Right lobe of liver (tissue), 6 donors: ENCODE measurements at regions not wholly inside any gene's neighbourhood (a gene's known extent, or its start where the extent isn't known, plus 50 kb on each side); places are given as distances from the start of the nearest gene placed in this dataset.

Experiments used
- ATAC-seq, 4 donors: fragments of 200-7000 bp; cut with Tn5 transposase; one replicate each; pipeline ENCODE4 v1.9.1; 2020; ENCODE audit warnings: mild to moderate bottlenecking in 4 of 4, moderate library complexity in 4 of 4
- DNase-seq, 3 donors: peaks; one replicate each; pipeline ENCODE4 v3.0.0-alpha.2; 2020
- H3K27ac ChIP-seq, 3 donors: fragments of 200-600 bp; one replicate each; pipeline ENCODE4 v1.8.0; 2022
- H3K27me3 ChIP-seq, 2 donors: fragments of 200-600 bp; one replicate each; pipeline ENCODE4 v1.8.0; 2022
- H3K36me3 ChIP-seq, 4 donors: fragments of 200-600 bp; sonication (generic) in 1 of 4; one replicate each; pipeline versions ENCODE4 v1.5.1 to v1.8.0; 2017 to 2022; ENCODE audit warnings: control low read depth in 1 of 4
- H3K4me1 ChIP-seq, 4 donors: fragments of 200-600 bp; sonication (generic) in 1 of 4; one replicate each; pipeline versions ENCODE4 v1.5.1 to v1.8.0; 2017 to 2022; ENCODE audit warnings: control low read depth in 1 of 4
- H3K4me3 ChIP-seq, 3 donors: fragments of 200-600 bp; one replicate each; pipeline ENCODE4 v1.8.0; 2022
- H3K9me3 ChIP-seq, 4 donors: fragments of 200-600 bp; sonication (generic) in 1 of 4; one replicate each; pipeline versions ENCODE4 v1.5.1 to v1.8.0; 2017 to 2022; ENCODE audit warnings: control low read depth in 1 of 4
- CTCF ChIP-seq, 4 donors: fragments of 200-600 bp in 3 of 4; fragments of 450-650 bp in 1 of 4; IDR thresholded peaks; one replicate each; pipeline versions ENCODE4 v1.5.1 to v1.8.0; 2016 to 2022; ENCODE audit warnings: antibody characterized with exemption in 4 of 4, mild to moderate bottlenecking in 2 of 4
- POLR2A ChIP-seq: fragments of 450-650 bp; IDR thresholded peaks from one replicate; pipeline ENCODE4 v1.6.1; 2017; ENCODE audit warnings: antibody characterized with exemption, mild to moderate bottlenecking
- WGBS: methylation state at CpG from one replicate; pipeline ENCODE4 v1.1.6; 2018; ENCODE audit warnings: low coverage, low lambda C conversion rate; ENCODE audit not compliant: insufficient coverage; ENCODE audit errors: missing lambda C conversion rate; 5-methylcytosine and 5-hydroxymethylcytosine counted together
- intact Hi-C, 2 donors: fragments of 100-400 bp; cut with DNase I; formaldehyde crosslinking; loops; one replicate each; pipeline versions ENCODE4 v1.11.2 to v1.14.1; 2022
- donor health status: DM: no; HTN: yes; CAD: no.
- donor health status: DM: no; HTN: no; CAD: no.
- donor health status: DM: no; HTN: no; CAD: no.
- donor health status: DM: no; HTN: yes; CAD: no.
- donor health status: DM: no; HTN: yes; CAD: no.

- Histone ChIP-seq H3K4me3 (no peak overlapping the region), H3K9me3 (no peaks in the 10 kb centered on the region), H3K36me3 (no peaks in the 10 kb centered on the region), H3K27me3 (no peaks in the 10 kb centered on the region), H3K4me1 (peaks cover 0 to 8% (median 0%) of the 10 kb centered on the region in 4 donors), H3K27ac (no peak overlapping the region)
- no peak for ATAC-seq
- intact Hi-C loops: loop anchor here in 1 of 2 donors (10.0 kb wide), 1 partner anchor 596 kb away; no protein-coding TSS in a partner anchor
- DNase-seq: no peak
- 38% methylated on average over 3 of the region's 3 CpGs for WGBS
- TF ChIP-seq POLR2A (no peak), CTCF (IDR thresholded peaks at IDR 0.05) (no peak)
Observed at GRCh38 chr7:125661006-125661405, 731.4 kb upstream of the POT1 start.

GRCh38 chr7:125654076-125654475 lies 724.5 kb upstream of the POT1 start:
- DNase-seq: no peak
- Histone ChIP-seq H3K9me3 (no peaks in the 10 kb centered on the region), H3K36me3 (no peaks in the 10 kb centered on the region), H3K4me3 (no peak overlapping the region), H3K27me3 (no peaks in the 10 kb centered on the region), H3K27ac (no peak overlapping the region), H3K4me1 (no peaks in the 10 kb centered on the region)
- intact Hi-C loops: no loop called here
- TF ChIP-seq POLR2A: no peak
- TF ChIP-seq CTCF (IDR thresholded peaks at IDR 0.05): no peak
- 29% methylated on average over 1 of the region's 1 CpG for WGBS
- ATAC-seq: no peak

- DNase-seq: no peak
- TF ChIP-seq CTCF (IDR thresholded peaks at IDR 0.05): no peak
- TF ChIP-seq POLR2A: no peak
- 37% methylated on average over 8 of the region's 8 CpGs for WGBS
- Histone ChIP-seq H3K27me3 (peaks cover 0 to 3% of the 10 kb centered on the region in 2 donors), H3K36me3 (no peaks in the 10 kb centered on the region), H3K4me3 (no peak overlapping the region), H3K9me3 (no peaks in the 10 kb centered on the region), H3K27ac (no peak overlapping the region), H3K4me1 (peaks cover 0 to 4% (median 0%) of the 10 kb centered on the region in 4 donors)
- no peak for ATAC-seq
- intact Hi-C loops: no loop called here
Observed at GRCh38 chr7:125651823-125652528, 722.4 kb upstream of the POT1 start.

- no peaks in the 10 kb centered on the region for H3K36me3 ChIP-seq
- DNase-seq (no peak), ATAC-seq (peak in 2 of 4 donors; percentile 21 to 28)
- H3K4me3 ChIP-seq: no peak overlapping the region
- peaks cover 0 to 4% of the 10 kb centered on the region in 2 donors for H3K27me3 ChIP-seq
- intact Hi-C loops: no loop called here
- 19% methylated on average over 1 of the region's 1 CpG for WGBS
- TF ChIP-seq POLR2A (no peak), CTCF (IDR thresholded peaks at IDR 0.05) (no peak)
- H3K4me1 ChIP-seq: peaks cover 0 to 4% (median 0%) of the 10 kb centered on the region in 4 donors
- no peak overlapping the region for H3K27ac ChIP-seq
- no peaks in the 10 kb centered on the region for H3K9me3 ChIP-seq
Observed at GRCh38 chr7:125648543-125648942, 718.9 kb upstream of the POT1 start.
